ENCODE measurements at regions not wholly inside any gene's neighbourhood (a gene's known extent, or its start where the extent isn't known, plus 50 kb on each side); places are given as distances from the start of the nearest gene placed in this dataset.
"Not testable (repeated sequence)": the region's sequence is repeated elsewhere in the genome, so short reads cannot be mapped to it uniquely, and the experiment has no call there.

DNA sequence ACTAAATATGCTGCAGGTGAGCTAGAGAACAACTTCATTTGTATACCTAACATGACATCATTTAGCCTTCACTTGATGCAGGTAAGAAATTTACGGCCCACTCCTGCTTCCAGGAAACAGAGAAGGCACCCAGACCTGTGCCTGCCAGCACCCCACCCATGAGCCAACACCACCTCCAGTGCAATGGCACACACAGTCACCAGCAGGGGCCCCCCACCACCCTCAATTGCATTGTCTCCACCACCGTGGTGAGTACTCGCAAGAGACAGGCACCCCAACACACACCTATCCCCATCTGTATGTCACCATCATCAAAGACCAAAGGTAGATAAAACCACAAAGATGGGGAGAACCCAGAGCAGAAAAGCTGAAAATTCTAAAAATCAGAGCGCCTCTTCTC is 107.6 kb downstream of the KLHL28 start:
- Histone ChIP-seq H4K12ac (ENCODE audit: low read depth, low read length) (no peak overlapping the region), H3K4ac (ENCODE audit: low read depth, low read length) (no peak overlapping the region), H3K79me2 (ENCODE audit: control insufficient read depth, insufficient read depth, low read length, poor library complexity) (no peaks in the 10 kb centered on the region), H4K91ac (ENCODE audit: low read depth, low read length) (no peak overlapping the region), H3K4me1 (ENCODE audit: control insufficient read depth in 1 of 2, insufficient read depth in 2 of 2, low read length in 2 of 2) (no peaks in the 10 kb centered on the region), H2AK5ac (ENCODE audit: low read length) (no peak overlapping the region), H3K27me3 (ENCODE audit: insufficient read depth, low read length) (no peaks in the 10 kb centered on the region), H3K4me2 (ENCODE audit: low read length) (no peak overlapping the region), H2BK5ac (ENCODE audit: low read depth, low read length, poor library complexity) (no peak overlapping the region), H2BK12ac (ENCODE audit: low read length) (no peak overlapping the region), H3K27ac (ENCODE audit: low read depth, low read length) (no peak overlapping the region), H2AFZ (ENCODE audit: insufficient read depth, low read length, poor library complexity) (no peak overlapping the region), H3K4me3 (ENCODE audit: low read depth, low read length) (no peak overlapping the region), H3K9me3 (ENCODE audit: insufficient read depth, low read depth, low read length) (no peaks in the 10 kb centered on the region), H4K8ac (ENCODE audit: low read depth, low read length) (no peak overlapping the region), H3K9ac (ENCODE audit: low read length) (no peak overlapping the region), H3K23ac (ENCODE audit: low read length) (no peak overlapping the region), H3K36me3 (ENCODE audit: control insufficient read depth in 1 of 2, insufficient read depth in 2 of 2, low read length in 2 of 2) (no peaks in the 10 kb centered on the region), H3K79me1 (ENCODE audit: low read length) (no peaks in the 10 kb centered on the region), H2BK120ac (ENCODE audit: insufficient read depth, low read length, poor library complexity) (no peak overlapping the region), H3K18ac (ENCODE audit: low read length) (no peak overlapping the region), H3K14ac (ENCODE audit: low read length) (no peak overlapping the region)
- DNase-seq = no peak
- no CpG with 5 or more reads among the region's 4 CpGs for WGBS (ENCODE audit: extremely low coverage, insufficient coverage, insufficient read length)

DNA sequence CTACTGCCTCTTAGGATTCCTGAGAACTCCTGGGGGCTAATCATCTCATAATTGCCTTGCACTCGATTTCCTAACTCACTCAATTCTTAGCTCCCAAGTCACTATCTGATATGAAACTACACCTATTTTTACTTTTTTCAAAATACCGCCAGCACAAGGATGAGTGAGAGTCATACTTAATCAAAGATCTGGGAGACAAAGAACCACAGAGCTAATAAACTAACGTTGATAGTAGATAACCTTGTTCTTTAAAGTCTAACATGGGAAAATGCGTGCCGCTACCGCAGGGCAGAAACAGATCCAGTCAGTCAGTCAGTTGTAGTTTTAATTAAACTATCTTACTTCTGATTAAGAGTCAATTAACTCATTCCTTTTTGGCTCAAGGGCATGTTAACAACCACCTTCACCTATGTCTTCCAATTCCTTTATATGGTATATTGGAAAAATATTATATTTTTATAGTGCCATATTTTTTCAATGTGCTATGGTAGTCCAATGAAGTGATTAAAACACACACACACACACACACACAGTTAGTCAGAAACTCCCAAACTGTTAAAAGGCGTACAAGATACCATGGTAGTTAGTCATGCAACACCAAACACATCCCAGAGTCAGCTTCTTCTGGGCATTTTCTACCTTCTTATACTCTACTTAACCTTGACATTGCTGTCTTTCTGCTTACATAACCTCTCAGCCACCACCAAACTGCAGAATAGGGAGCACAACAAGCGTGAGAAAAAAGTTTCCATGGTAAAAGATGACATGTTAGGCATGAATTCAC is 114.0 kb downstream of the KLHL28 start:
- Histone ChIP-seq H2BK12ac (ENCODE audit: low read length) (no peak overlapping the region), H2AK5ac (ENCODE audit: low read length) (no peak overlapping the region), H3K23ac (ENCODE audit: low read length) (no peak overlapping the region), H3K27ac (ENCODE audit: low read depth, low read length) (no peak overlapping the region), H3K4me2 (ENCODE audit: low read length) (no peak overlapping the region), H3K9ac (ENCODE audit: low read length) (no peak overlapping the region), H2BK5ac (ENCODE audit: low read depth, low read length, poor library complexity) (no peak overlapping the region), H3K4me3 (ENCODE audit: low read depth, low read length) (no peak overlapping the region), H3K14ac (ENCODE audit: low read length) (no peak overlapping the region), H2BK120ac (ENCODE audit: insufficient read depth, low read length, poor library complexity) (no peak overlapping the region), H3K9me3 (ENCODE audit: insufficient read depth, low read depth, low read length) (no peaks in the 10 kb centered on the region), H3K79me2 (ENCODE audit: control insufficient read depth, insufficient read depth, low read length, poor library complexity) (no peaks in the 10 kb centered on the region), H3K4me1 (ENCODE audit: control insufficient read depth in 1 of 2, insufficient read depth in 2 of 2, low read length in 2 of 2) (no peaks in the 10 kb centered on the region), H3K4ac (ENCODE audit: low read depth, low read length) (no peak overlapping the region), H4K8ac (ENCODE audit: low read depth, low read length) (no peak overlapping the region), H3K27me3 (ENCODE audit: insufficient read depth, low read length) (no peaks in the 10 kb centered on the region), H3K36me3 (ENCODE audit: control insufficient read depth in 1 of 2, insufficient read depth in 2 of 2, low read length in 2 of 2) (no peaks in the 10 kb centered on the region), H2AFZ (ENCODE audit: insufficient read depth, low read length, poor library complexity) (no peak overlapping the region), H4K91ac (ENCODE audit: low read depth, low read length) (no peak overlapping the region), H3K79me1 (ENCODE audit: low read length) (no peaks in the 10 kb centered on the region), H3K18ac (ENCODE audit: low read length) (no peak overlapping the region), H4K12ac (ENCODE audit: low read depth, low read length) (no peak overlapping the region)
- no CpG with 5 or more reads among the region's 8 CpGs for WGBS (ENCODE audit: extremely low coverage, insufficient coverage, insufficient read length)
- DNase-seq = peak in 1 of 2 donors; percentile 17

DNA sequence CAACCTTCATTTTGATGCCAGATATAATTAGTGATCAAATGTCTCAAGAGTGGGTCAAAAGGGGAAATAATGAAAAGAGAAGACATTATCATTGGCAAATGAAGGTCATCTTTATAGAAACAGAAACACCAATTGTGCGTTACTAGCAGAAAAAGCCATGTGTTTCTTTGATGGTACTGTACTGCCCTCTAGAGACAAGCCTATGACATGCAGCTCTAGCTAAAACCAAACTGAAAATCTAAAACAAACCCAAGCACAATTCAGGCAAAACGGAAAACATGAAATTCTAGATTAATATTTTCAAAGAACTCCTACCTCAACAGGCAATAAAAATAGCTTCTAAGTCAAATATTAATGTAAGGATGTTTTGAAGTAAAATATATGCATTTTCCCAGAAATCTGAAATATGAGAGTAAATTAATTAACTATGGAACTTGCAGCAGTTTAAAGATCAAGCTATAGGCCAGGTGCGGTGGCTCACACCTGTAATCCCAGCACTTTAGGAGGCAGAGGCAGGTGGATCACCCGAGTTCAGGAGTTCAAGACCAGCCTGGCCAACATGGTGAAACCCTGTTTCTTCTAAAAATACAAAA is 115.4 kb downstream of the KLHL28 start:
- H2BK120ac ChIP-seq (ENCODE audit: insufficient read depth, low read length, poor library complexity) = no peak overlapping the region
- no peaks in the 10 kb centered on the region for H3K79me1 ChIP-seq (ENCODE audit: low read length)
- no peak overlapping the region for H4K91ac ChIP-seq (ENCODE audit: low read depth, low read length)
- peak; percentile 18 to 69 for DNase-seq
- H3K36me3 ChIP-seq (ENCODE audit: control insufficient read depth in 1 of 2, insufficient read depth in 2 of 2, low read length in 2 of 2) = no peaks in the 10 kb centered on the region
- no peak overlapping the region for H3K23ac ChIP-seq (ENCODE audit: low read length)
- H3K79me2 ChIP-seq (ENCODE audit: control insufficient read depth, insufficient read depth, low read length, poor library complexity) = no peaks in the 10 kb centered on the region
- no peak overlapping the region for H3K4me3 ChIP-seq (ENCODE audit: low read depth, low read length)
- H3K18ac ChIP-seq (ENCODE audit: low read length) = no peak overlapping the region
- no peak overlapping the region for H2BK12ac ChIP-seq (ENCODE audit: low read length)
- H4K12ac ChIP-seq (ENCODE audit: low read depth, low read length) = no peak overlapping the region
- H2AK5ac ChIP-seq (ENCODE audit: low read length) = no peak overlapping the region
- H3K14ac ChIP-seq (ENCODE audit: low read length) = no peak overlapping the region
- no peak overlapping the region for H4K8ac ChIP-seq (ENCODE audit: low read depth, low read length)
- H3K9me3 ChIP-seq (ENCODE audit: insufficient read depth, low read depth, low read length) = no peaks in the 10 kb centered on the region
- H3K4me2 ChIP-seq (ENCODE audit: low read length) = no peak overlapping the region
- no peak overlapping the region for H2AFZ ChIP-seq (ENCODE audit: insufficient read depth, low read length, poor library complexity)
- H3K9ac ChIP-seq (ENCODE audit: low read length) = no peak overlapping the region
- no peak overlapping the region for H3K4ac ChIP-seq (ENCODE audit: low read depth, low read length)
- no peaks in the 10 kb centered on the region for H3K4me1 ChIP-seq (ENCODE audit: control insufficient read depth in 1 of 2, insufficient read depth in 2 of 2, low read length in 2 of 2)
- no CpG with 5 or more reads among the region's 4 CpGs for WGBS (ENCODE audit: extremely low coverage, insufficient coverage, insufficient read length)
- H3K27me3 ChIP-seq (ENCODE audit: insufficient read depth, low read length) = no peaks in the 10 kb centered on the region
- H3K27ac ChIP-seq (ENCODE audit: low read depth, low read length) = no peak overlapping the region
- H2BK5ac ChIP-seq (ENCODE audit: low read depth, low read length, poor library complexity) = no peak overlapping the region

DNA sequence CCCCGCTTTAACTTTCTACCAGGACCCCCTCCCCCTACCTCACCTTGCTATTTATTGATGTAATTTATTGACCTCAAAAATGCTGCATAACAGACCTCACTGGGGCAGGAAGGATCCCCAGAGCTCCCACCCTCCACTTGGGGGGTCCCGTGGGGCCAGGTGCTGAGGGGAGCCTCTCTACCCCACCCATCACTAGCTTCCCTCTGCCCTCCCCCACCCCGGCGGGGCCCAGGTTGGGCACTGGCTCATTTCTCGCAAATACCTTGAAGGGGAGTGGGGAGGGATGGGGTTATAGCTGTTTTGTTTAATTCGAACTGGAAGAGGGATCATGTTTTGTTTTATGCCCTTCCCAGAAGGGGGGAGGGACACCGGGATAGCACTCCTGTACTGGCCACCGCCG is 125.8 kb downstream of the KLHL28 start:
- not testable (repeated sequence) for H2BK5ac ChIP-seq (ENCODE audit: low read depth, low read length, poor library complexity); H2AFZ ChIP-seq (ENCODE audit: insufficient read depth, low read length, poor library complexity); H3K4me2 ChIP-seq (ENCODE audit: low read length); H3K79me1 ChIP-seq (ENCODE audit: low read length); H3K9ac ChIP-seq (ENCODE audit: low read length); H4K12ac ChIP-seq (ENCODE audit: low read depth, low read length); H2BK12ac ChIP-seq (ENCODE audit: low read length); DNase-seq; H3K27me3 ChIP-seq (ENCODE audit: insufficient read depth, low read length); H3K23ac ChIP-seq (ENCODE audit: low read length); H3K4ac ChIP-seq (ENCODE audit: low read depth, low read length); H4K8ac ChIP-seq (ENCODE audit: low read depth, low read length); H3K14ac ChIP-seq (ENCODE audit: low read length); H3K4me3 ChIP-seq (ENCODE audit: low read depth, low read length); H4K91ac ChIP-seq (ENCODE audit: low read depth, low read length); H3K27ac ChIP-seq (ENCODE audit: low read depth, low read length); H3K9me3 ChIP-seq (ENCODE audit: insufficient read depth, low read depth, low read length); H2BK120ac ChIP-seq (ENCODE audit: insufficient read depth, low read length, poor library complexity); H3K4me1 ChIP-seq (ENCODE audit: control insufficient read depth in 1 of 2, insufficient read depth in 2 of 2, low read length in 2 of 2); H3K79me2 ChIP-seq (ENCODE audit: control insufficient read depth, insufficient read depth, low read length, poor library complexity); H3K18ac ChIP-seq (ENCODE audit: low read length); H2AK5ac ChIP-seq (ENCODE audit: low read length); H3K36me3 ChIP-seq (ENCODE audit: control insufficient read depth in 1 of 2, insufficient read depth in 2 of 2, low read length in 2 of 2)
- no CpG with 5 or more reads among the region's 9 CpGs for WGBS (ENCODE audit: extremely low coverage, insufficient coverage, insufficient read length)
